Fibroblast of peridontal ligament (primary cell): ENCODE measurements at regions not wholly inside any gene's neighbourhood (a gene's known extent, or its start where the extent isn't known, plus 50 kb on each side); places are given as distances from the start of the nearest gene placed in this dataset.
"Not testable (repeated sequence)": the region's sequence is repeated elsewhere in the genome, so short reads cannot be mapped to it uniquely, and the experiment has no call there.

Source experiments
- DNase-seq: peaks from one replicate; pipeline ENCODE4 v3.0.0-alpha.2; 2010; ENCODE audit errors: extremely low read depth

DNA sequence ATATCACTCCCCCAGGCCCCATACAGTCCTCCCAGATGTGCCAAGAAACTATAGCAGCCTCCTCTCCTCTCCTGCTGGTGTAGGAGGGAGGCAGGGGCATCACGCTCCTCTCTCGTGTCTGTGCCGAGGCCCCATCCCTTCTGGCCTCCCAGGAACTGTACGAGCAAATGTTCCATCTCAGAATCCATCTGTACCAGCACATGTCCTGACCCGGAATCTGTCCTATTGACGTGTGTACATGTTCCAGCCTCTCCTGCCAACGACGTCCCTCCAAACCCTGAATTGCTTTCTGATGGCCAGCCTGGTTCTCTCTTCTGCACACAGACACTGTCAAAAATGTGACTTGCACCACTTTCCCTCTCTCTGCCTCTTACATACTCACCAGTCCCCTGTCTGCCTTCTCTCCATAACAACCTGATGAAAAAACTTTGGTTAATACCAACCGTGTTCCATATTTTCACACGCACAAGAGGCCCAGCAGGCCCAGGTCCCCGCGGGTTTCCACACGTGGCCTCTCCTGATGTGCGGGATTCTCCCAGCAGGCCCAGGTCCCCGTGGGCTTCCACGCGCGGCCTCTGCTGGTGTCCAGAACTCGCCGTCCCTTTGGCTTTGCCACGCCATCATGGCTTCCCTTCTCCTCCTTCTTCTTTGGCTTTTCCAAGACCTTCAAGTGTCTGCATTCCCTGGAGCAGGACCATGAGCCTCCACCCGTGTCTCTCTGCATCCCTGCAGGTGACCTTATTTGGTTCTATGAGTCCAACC is 125.2 kb upstream of the THBS2 start:
- DNase-seq = no peak

DNA sequence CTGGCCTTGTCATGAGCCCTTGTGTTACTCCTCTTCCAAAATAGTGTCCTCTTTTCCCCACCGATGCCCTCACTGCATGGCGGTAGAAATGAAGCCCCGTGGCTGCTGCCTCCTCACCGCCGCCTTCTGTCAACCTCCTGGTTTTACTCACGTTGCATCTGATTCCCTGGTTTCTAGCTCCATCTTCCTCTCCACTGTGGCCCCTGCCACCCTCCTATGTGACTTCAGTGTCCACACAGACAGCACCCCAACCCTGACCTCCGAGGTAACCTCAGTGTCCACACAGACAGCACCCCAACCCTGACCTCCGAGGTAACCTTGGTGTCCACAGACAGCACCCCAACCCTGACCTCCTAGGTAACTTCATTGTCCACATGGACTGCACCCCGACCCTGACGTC is 122.8 kb upstream of the THBS2 start:
- DNase-seq = no peak

DNA sequence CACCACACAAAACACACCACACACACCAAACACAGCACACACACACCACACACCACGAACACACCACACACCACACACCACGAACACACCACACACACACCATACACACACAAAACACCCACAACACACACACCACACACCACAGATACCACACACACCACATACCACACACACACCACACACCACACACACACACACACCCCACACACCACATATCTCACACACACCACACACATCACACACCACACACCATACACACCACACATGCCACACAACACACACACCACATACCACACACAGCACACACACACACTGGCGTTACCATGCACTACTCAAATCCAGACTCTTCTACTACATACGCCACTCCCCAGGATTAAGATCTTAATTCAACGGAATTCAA is 118.9 kb upstream of the THBS2 start:
- no peak for DNase-seq

DNA sequence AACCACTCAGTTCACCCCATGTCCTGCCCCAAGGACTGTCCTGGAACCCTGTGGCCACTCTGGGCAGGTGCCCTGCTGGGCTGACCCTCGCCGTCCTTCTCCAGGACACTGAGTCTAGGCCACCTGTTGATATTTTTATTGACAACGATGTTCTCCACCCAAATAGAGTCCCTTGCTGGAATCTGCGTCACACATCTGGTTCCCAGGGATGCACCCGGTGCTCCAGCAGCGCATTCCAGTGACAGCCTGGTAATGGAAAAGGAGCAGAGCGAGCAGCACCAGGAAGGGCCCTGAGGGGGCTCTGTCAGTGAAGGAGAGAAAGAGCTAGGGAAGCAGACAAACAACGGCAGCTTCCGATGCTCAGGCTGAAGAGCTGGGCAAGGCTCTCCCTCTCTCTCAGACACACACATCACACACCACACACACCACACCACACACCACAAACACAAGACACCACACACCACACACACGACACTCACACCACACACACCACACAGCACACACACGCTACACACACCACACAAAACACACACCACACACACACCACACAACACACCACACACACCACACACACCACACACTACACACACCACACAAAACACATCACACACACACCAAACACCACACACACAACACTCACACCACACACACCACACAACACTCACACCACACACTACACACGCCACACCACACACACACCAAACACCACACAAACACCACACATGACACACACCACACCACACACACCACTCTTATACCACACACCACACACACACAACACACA is 117.9 kb upstream of the THBS2 start:
- DNase-seq = peak; percentile 10

DNA sequence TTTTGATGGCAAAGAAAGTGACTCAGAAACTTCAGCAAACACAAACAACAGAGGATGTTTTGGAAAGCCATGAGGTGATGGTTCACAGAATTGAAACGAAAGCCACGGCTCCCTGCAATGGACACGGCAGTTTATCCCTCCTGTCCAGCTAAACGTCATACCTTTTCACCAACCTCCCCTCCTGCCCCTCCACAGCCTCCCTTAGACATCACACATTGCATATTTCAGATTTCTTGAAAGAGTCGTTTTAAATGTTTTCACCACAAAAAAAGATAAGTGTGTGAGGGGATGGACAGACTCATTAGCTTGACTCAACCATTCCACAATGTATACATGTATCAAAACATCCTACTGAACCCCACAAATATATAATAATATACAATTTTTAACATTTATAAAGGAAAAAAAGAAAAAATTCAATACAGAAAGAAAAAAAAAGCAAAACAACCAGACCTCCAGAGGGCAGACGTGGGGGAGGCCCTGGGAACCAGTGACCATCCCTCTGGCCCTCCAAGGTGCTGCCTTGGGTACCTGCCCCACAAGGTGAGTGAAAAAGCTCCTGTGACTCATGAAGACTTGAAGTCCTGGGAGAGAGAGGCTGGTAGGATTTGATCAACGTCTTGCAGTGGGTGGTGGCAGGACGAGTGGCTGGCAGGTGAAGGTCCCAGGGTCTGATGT is 117.2 kb upstream of the THBS2 start:
- no peak for DNase-seq

DNA sequence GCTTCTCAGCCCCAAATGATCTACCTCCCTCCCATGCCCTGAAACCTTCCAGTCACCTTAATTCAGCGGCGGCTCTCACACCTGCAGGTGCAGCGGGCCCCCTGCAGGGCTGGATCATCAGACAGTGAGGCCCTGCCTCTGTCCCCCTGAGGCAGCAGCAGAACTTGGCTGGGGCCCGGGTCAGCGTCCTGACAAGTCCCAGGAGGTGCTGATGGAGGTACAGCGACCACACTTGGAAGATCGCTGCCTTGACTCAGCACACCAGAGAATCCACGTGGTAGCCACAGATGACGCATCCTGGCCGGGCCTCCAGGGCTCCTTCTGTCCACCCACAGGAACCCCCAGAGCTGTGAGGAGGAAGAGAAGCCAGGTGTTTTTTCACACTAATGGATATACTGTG is 116.4 kb upstream of the THBS2 start:
- no peak for DNase-seq

DNA sequence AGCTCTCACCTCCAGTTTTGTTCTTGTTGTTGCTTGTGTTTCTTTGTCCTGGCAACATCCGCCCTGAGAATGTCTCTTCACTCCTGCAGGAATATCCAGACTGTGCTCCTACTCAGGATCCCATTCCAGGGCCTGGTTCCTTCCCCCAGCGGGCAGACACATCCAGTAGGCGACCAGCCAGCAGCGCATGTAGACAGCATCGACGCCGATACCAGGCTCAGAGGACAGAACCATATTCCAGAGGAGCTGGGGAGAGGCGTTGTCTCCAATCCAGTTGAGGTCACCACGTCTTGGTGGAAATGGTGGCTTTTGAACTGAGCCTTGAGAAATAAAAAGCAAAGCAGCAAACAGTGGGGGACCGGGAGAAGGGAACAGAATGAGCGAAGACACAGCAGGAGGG is 114.6 kb upstream of the THBS2 start:
- DNase-seq = no peak

DNA sequence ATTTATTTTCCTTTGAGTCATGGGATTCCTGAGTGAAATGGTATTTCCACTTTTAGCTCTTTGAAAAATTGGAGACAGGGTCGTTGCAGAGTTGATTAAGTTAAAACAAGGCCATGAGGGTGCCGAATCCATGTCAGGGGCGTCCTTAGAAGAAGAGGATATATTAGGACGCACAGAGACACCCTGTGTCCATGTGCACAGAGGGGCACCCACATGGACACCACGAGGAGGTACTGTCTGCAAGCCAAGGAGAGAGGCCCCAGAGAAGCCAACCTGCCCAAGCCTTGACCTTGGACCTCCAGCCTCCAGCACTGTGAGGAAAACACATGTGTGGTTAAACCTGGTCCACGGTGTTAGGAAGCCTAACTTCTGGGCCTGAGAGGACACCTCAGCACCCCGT is 113.9 kb upstream of the THBS2 start:
- DNase-seq = no peak

DNA sequence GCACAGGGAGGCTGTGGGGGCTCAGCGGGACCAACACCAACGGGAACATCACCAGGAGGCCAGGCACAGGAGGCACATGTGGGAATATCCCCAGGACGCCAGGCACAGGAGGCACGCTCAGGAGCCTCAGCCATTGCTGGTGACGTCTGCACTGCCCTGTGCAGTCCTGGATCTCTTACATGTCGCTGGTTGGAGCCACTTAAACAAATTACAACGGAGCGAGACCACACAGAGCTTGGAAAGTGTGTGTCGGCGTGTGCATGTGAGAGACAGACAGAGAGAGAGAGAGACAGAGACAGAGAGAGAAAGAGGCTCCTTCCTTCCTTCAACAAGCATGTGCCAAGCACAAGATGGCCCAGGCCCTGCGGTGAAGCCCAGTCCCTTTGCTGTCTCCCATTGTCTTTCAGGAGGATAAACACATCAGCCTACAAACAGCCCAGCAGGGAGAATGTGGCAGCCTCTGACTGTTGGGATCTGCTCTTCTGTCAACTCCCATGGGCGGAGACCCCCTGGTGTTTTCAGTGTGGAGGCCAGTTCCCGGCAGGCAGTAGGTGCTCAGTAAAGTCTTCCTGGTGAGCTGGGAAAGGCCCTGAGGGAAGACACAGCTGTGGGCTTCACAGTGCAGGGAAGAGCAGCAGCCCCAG is 112.7 kb upstream of the THBS2 start:
- no peak for DNase-seq

DNA sequence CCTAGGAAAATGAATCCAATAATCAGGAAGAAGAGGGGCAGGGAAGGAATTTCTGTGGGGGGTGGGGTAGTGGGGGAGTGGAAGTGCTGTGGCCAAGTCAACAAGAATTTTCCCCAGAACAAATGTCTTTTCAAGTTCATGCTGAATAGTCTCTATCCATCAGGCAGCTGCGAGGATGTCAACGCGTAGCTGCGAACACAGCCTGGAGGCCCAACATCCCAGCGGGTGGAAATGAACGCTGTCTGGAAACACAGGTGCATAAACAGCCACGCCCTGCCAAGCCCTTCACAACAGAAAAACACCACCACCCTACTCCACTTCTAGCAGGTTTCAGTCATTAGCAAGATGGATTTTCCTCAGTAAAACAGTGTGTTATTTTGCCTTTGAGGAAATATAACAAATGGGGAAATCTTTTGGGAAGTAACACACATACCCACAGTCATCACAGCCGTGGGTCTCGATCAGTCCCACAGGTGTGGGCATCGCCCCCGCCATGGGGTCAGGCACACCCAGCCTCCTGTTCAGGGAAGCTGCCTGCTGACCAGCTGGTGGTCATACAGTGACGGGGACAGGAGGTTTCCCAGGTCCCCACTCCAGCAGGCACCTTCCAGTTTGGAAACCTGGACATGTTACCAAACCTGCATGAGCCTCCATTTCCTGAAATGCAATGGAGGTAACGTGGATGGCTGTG is 112.1 kb upstream of the THBS2 start:
- DNase-seq = no peak

DNA sequence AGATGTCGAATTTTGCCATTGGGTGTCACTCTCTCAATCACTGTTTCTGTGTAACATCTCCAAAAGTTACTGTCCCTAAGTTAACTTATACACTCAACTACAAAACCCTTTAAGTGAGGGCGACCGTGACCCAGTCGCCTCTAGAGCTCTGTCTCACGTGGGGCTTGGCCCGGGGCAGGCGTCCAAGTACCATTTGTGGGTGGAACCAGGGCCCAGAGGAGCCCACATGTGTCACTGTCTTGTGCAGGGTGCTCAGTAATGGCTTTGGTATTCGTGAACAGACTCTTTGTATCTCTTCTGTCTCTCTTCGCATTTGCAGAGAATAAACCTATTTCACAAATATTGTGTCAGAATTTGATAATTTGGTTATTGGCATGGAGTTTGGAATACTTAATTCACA is 109.9 kb upstream of the THBS2 start:
- DNase-seq = peak; percentile 16

DNA sequence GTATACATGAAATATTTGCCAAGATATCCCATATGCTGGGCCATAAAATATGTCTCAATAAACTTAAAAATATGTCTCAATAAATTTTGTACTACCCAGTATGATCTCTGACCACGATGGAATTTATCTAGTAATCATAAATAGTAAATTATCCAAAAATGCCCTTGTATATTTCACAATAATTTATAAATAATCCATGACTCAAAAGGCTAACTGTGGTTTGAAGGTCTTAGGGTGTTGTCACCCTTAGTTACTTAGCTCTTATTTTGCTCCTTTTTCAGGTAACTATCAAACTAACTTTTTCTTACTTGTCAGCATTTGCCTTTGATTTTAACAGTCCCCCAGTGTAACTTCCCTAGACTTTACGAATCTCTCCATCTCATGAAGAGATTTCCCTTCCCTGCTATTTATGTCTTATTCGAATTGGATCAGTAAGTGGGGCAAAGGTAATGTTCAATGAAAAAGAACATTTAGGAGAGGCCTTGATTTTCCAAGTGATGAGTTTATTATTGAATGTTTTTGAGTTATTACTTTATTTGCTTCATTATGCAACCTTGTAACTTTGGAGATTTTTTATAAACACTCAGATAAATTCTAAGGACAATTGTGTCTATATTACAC is 109.0 kb upstream of the THBS2 start:
- peak; percentile 19 for DNase-seq

DNA sequence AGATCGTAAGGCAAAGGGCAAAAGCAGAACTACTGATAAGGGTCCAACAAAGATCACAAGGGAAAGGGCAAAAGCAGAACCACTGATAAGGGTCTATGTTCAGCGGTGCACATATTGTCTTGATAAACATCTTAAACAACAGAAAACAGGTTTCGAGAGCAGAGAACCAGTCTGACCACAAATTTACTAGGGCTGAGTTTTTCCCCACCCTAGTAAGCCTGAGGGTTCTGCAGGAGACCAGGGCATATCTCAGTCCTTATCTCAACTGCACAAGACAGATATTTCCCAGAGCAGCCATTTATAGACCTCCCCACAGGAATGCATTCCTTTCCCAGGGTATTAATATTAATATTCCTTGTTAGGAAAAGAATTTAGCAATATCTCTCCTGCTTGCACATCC is 101.4 kb upstream of the THBS2 start:
- DNase-seq = not testable (repeated sequence)

DNA sequence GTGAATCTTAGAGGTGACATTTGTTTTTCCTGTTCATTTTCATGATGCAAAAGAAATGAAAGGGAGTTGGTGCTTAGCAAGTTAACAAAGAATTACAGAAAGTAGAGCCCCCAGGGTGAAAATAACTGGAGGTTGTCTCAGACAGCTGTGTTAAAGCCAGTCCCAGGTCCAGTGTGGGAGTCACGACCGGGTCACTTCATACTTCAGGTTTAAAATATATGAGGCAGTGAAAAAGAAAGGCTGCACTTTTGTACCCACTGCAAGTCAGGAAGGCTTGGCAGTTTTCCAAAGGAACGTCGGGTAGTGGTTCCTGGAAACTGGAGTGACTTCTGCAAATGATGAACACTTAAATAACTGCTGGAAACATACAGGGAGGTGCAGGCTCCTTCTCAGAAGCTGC is 91.5 kb upstream of the THBS2 start:
- no peak for DNase-seq

DNA sequence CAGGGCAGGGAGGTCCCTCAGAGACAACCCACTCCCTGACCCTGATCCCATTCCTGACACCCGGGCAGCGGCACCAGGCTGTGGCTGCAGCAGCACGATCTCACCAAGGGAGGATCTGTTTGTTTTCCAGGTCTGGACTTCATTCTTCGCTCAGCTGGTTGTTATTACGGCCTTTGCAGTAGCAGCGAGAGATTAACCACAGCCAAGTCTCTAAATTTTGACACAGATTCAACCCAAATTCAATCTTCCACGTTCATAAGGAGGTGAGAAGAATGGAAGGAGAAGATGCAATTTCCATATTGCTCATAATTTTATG is 91.1 kb upstream of the THBS2 start:
- peak; percentile 58 for DNase-seq

DNA sequence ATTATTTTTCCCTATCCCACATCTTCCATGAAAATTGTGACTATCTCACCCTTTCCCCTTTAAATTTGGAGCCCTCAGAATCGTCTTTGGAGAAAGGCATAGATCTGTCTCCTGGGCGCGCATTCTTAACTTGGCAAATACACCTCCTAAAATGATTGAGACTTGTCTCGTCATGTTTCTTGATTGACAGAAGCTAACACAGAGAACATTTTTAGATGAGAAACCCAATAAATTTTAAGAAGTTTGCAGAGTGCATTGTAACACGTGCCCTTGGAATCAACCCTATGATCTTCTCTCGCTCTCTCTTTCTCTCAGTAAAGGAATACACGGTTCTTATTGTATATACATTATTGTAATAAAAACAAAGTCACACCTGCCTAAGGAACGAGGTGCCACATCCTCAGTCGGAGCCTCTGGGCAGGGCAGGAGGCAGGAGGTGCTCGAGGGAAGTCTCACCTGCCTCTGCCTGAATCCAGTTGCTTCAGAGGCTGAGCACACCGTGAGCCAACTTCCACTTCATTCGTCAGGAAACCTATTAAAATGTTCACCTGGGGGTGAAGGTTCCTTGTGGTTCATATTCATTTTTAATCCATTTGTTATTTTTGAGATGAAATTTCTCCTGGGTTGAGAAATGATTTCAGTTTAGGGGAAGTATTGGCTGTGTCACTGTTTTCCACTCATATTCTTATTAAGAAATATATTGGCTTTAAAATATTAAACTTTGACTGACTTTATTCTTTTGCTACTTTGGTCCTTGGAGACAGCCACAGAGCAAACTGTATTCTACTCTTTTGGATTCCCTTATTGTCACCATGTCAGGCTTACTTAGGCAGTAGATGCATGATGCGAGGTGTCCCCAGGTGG is 90.5 kb upstream of the THBS2 start:
- no peak for DNase-seq

DNA sequence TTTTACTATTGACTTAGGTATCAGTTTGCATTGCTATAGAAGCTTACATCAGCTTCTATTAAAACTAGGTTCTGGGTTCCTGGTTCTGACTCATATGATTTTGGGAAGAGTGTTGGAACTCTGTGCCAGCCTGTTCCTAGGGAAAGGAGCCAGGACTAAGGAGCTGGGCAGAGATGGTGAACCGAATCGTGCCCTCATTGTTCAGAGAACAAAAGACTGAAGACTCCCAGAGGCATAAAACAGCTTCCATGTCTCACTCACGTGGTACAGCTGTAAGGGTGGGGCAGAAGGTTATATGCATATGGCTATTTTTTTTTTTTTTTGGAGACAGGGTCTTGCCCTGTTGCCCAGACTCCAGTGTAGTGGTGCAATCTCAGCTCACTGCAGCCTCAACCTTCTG is 89.1 kb upstream of the THBS2 start:
- DNase-seq = no peak

DNA sequence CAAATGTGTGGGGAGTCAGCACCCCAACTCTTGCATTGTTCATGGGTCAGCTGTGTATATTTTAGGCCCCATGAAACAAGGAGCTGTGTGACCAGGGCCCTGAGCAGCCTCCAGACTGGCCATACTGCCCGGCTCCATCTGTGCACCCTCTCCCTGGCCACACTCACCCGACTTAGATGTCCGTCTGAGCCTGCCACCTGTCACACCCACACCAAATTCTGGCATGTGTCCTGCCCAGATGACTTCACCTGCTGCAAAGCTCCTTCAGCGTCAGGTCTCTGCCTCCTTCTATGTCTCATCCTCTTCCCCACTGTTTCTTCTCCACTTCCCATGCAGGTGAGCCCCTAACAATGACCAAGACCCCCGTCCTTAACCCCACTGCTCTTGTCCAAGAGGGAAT is 88.1 kb upstream of the THBS2 start:
- DNase-seq = no peak

DNA sequence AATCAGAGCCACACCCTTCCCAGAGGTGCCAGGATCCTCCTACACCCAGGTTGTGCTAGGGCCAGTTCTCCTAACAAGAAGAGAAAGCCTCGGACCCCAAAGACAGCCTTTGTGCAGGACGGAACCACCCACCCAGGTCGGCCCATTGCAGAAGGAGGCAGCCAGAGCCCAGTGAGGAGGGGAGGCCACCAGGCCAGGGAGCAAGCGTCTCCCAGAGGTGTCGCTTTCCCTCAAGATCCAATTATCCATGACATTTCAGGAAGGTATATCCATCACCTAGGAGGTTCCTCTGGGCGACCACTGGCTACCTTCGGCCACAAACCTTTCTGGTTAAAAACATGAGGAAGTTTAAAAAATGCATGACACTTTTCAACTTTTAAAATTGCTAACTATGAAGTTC is 87.4 kb upstream of the THBS2 start:
- no peak for DNase-seq

DNA sequence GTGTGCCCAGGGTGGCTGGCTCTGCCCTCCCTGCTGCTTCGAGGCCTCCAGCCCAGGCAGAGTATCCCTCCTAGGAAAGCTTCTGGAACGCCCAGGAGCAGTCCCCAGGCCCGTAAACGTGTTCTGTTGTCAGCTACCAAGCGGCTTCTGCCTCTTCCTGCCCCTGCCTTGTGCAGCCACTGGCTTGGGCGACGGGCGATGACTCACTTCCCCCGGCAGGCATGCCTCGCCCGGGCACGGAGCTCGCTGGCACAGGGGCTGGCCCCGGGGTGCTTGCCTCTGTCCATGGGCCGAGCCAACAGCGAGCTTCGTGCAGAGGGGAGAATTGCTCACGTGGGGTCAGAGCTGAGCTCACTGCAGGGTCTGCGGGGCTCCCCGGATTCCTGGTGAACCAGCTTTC is 86.7 kb upstream of the THBS2 start:
- no peak for DNase-seq
